ENCODE measurements at regions not wholly inside any gene's neighbourhood (a gene's known extent, or its start where the extent isn't known, plus 50 kb on each side); places are given as distances from the start of the nearest gene placed in this dataset.

GRCh38 chr20:39298121-39298520 lies 336.0 kb downstream of the DHX35 start:
- TF ChIP-seq, protein P1, sequence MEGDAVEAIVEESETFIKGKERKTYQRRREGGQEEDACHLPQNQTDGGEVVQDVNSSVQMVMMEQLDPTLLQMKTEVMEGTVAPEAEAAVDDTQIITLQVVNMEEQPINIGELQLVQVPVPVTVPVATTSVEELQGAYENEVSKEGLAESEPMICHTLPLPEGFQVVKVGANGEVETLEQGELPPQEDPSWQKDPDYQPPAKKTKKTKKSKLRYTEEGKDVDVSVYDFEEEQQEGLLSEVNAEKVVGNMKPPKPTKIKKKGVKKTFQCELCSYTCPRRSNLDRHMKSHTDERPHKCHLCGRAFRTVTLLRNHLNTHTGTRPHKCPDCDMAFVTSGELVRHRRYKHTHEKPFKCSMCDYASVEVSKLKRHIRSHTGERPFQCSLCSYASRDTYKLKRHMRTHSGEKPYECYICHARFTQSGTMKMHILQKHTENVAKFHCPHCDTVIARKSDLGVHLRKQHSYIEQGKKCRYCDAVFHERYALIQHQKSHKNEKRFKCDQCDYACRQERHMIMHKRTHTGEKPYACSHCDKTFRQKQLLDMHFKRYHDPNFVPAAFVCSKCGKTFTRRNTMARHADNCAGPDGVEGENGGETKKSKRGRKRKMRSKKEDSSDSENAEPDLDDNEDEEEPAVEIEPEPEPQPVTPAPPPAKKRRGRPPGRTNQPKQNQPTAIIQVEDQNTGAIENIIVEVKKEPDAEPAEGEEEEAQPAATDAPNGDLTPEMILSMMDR (IDR thresholded peaks at IDR 0.05) = no peak
- DNase-seq (ENCODE audit: low spot score) (no peak), ATAC-seq (ENCODE audit: low FRiP score) (no peak)

DNA sequence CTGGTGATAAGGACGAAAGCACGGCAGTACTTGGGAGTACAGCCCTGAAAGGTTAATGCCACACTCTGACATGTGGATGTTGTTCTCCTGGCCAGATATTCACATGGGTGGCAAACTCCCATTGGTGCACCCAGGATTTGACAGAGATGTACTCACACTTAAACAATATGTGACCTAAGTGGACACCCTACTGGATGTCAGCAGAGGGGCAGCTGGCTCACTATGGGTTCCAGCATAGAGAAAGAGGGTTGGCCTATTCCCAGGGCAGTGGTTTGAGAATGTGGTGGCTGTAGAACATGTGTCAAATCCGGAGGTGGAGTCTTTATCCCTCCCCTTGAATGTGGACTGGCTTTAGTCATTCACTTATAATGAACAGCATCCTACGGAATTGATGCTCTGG lies 333.2 kb downstream of the DHX35 start:
- DNase-seq (ENCODE audit: low spot score) (no peak), ATAC-seq (ENCODE audit: low FRiP score) (no peak)
- TF ChIP-seq, protein P1 (IDR thresholded peaks at IDR 0.05) = no peak

GRCh38 chr20:39294137-39294725 lies 332.1 kb downstream of the DHX35 start:
- DNase-seq (ENCODE audit: low spot score) = no peak
- ATAC-seq (ENCODE audit: low FRiP score) = no peak
- TF ChIP-seq, protein P1 (IDR thresholded peaks at IDR 0.05) = no peak

GRCh38 chr20:39292193-39292736 lies 330.1 kb downstream of the DHX35 start:
- no peak for ATAC-seq (ENCODE audit: low FRiP score)
- TF ChIP-seq, protein P1 (IDR thresholded peaks at IDR 0.05) = no peak

DNA sequence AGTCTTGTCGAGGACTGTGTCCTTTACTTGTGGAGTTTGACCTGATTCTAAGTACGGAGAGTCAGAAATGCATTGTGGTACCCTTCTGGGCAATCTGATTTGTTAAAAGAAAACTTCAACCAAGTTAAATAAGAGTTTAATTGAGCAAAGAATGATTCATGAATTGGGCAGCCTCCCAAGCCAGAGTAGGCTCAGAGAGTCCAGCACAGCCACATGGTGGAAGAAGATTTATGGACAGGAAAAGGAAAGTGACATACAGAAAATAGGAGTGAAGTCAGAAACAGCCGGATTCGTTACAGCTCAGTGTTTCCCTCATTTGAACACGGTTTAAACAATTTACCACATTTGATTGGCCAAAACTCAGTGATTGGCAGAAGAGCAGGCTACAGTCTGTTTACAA lies 329.2 kb downstream of the DHX35 start:
- TF ChIP-seq, protein P1 (IDR thresholded peaks at IDR 0.05) = no peak
- ATAC-seq (ENCODE audit: low FRiP score) = no peak
- no peak for DNase-seq (ENCODE audit: low spot score)

More at GRCh38 chr20:39292193-39292736, 330.1 kb downstream of the DHX35 start:
- DNase-seq (ENCODE audit: low spot score) = no peak

- DNase-seq (ENCODE audit: low spot score) (no peak), ATAC-seq (ENCODE audit: low FRiP score) (no peak)
- TF ChIP-seq, protein P1 (IDR thresholded peaks at IDR 0.05) = no peak
Observed at GRCh38 chr20:39290575-39290974, 328.4 kb downstream of the DHX35 start.

- DNase-seq (ENCODE audit: low spot score) = no peak
- TF ChIP-seq, protein P1 (IDR thresholded peaks at IDR 0.05) = no peak
- ATAC-seq (ENCODE audit: low FRiP score) = no peak
Observed at GRCh38 chr20:39289831-39290230, 327.7 kb downstream of the DHX35 start.

Measured in omental fat pad (tissue), 3 donors.